GM12891 (cell line): ENCODE measurements at regions not wholly inside any gene's neighbourhood (a gene's known extent, or its start where the extent isn't known, plus 50 kb on each side); places are given as distances from the start of the nearest gene placed in this dataset.

ENCODE experiments used
- PAX5 ChIP-seq: IDR thresholded peaks from 2 replicates; pipeline ENCODE4 v1.6.1; 2011; ENCODE audit warnings: low read length, moderate library complexity, mild to moderate bottlenecking; ENCODE audit not compliant: insufficient read depth, severe bottlenecking
- POLR2A ChIP-seq: IDR thresholded peaks from 2 replicates; pipeline ENCODE4 v1.6.1; 2011; ENCODE audit warnings: low read depth, low read length, control low read depth
- POLR2AphosphoS5 ChIP-seq: IDR thresholded peaks from 2 replicates; pipeline ENCODE4 v1.6.1; 2011; ENCODE audit warnings: low read depth, low read length, control low read depth
- POU2F2 ChIP-seq: IDR thresholded peaks from 2 replicates; pipeline ENCODE4 v1.6.1; 2011; ENCODE audit warnings: low read depth, mild to moderate bottlenecking, control low read depth, low read length, moderate library complexity
- TAF1 ChIP-seq: IDR thresholded peaks from 2 replicates; pipeline ENCODE4 v1.6.1; 2011; ENCODE audit warnings: low read depth, low read length, control low read depth

- TF ChIP-seq POLR2AphosphoS5 = no peak
- TF ChIP-seq POLR2A = no peak
- TF ChIP-seq TAF1 = no peak
- TF ChIP-seq PAX5 = no peak
- TF ChIP-seq POU2F2 = no peak
These were observed 240.4 kb downstream of the MYLK4 start for GRCh38 chr6:2510316-2510715.
